DOHH2 (cell line): ENCODE measurements at regions not wholly inside any gene's neighbourhood (a gene's known extent, or its start where the extent isn't known, plus 50 kb on each side); places are given as distances from the start of the nearest gene placed in this dataset.

ENCODE experiments used
- EZH2phosphoT487 ChIP-seq: fragments of 200-600 bp; sonication (generic); IDR thresholded peaks from 2 replicates; pipeline ENCODE4 v1.6.1; 2017; ENCODE audit warnings: borderline replicate concordance, mild to moderate bottlenecking, antibody characterized with exemption, low read length, moderate library complexity, mixed read lengths
- TF ChIP-seq, protein P1 (sequence below): fragments of 200-600 bp; sonication (generic); IDR thresholded peaks from one replicate; pipeline ENCODE4 v1.5.1; 2014; ENCODE audit warnings: antibody characterized with exemption, mild to moderate bottlenecking, low read depth, low read length; ENCODE audit not compliant: poor library complexity, severe bottlenecking

- TF ChIP-seq, protein P1, sequence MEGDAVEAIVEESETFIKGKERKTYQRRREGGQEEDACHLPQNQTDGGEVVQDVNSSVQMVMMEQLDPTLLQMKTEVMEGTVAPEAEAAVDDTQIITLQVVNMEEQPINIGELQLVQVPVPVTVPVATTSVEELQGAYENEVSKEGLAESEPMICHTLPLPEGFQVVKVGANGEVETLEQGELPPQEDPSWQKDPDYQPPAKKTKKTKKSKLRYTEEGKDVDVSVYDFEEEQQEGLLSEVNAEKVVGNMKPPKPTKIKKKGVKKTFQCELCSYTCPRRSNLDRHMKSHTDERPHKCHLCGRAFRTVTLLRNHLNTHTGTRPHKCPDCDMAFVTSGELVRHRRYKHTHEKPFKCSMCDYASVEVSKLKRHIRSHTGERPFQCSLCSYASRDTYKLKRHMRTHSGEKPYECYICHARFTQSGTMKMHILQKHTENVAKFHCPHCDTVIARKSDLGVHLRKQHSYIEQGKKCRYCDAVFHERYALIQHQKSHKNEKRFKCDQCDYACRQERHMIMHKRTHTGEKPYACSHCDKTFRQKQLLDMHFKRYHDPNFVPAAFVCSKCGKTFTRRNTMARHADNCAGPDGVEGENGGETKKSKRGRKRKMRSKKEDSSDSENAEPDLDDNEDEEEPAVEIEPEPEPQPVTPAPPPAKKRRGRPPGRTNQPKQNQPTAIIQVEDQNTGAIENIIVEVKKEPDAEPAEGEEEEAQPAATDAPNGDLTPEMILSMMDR, result no peak
- TF ChIP-seq EZH2phosphoT487, result no peak
Observed at GRCh38 chr21:25467896-25468295, 139.4 kb downstream of the MRPL39 start.
